GM18502 (cell line): ENCODE measurements at regions not wholly inside any gene's neighbourhood (a gene's known extent, or its start where the extent isn't known, plus 50 kb on each side); places are given as distances from the start of the nearest gene placed in this dataset.
"Not testable (repeated sequence)": the region's sequence is repeated elsewhere in the genome, so short reads cannot be mapped to it uniquely, and the experiment has no call there.

Experiments used
- ATAC-seq: cut with Tn5 transposase; IDR thresholded peaks from one replicate; pipeline ENCODE4 v1.9.1; 2021; ENCODE audit warnings: mild to moderate bottlenecking; ENCODE audit not compliant: unreplicated experiment, poor library complexity

DNA sequence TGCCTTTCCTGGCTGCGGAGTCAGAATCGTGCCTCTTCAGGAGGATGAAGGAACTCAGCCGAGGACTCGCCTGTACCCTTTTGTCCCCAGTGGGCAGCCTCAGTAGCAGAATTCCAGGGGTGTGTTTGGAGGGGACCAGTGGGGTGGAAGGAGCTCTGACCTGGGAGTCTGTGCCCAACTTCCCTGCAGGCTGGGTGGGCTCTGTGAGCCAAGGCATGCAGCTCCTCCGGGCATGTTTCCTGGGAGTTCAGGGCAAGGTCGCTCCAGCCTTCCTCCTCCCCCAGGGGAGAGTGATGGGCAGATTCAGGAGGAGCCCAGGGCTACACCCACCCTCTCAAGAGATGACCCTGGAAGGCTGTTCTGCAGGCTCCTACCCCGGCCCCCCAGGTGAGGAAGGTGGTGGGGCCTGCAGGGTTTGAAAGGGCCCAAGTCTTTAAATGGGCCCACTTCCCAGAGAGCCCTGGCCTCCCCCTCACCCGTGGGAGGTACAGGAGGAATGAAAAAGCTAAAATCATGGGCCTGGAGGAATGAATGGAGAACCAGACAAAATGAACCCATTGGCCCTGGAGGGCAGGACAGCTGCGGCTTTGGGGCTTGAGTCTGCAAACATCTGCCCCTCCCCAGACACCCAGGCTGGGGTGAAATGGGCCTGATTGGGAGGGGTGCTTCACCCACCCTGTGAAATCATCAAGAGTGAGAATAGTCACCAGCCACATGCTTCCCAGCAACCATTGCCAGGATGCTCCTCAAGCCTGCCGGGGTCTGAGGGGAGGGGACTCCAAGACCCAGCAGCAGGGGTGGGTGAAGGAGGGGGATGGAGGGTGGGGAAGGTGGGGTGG lies 77.6 kb upstream of the PMEPA1 start:
- no peak for ATAC-seq

DNA sequence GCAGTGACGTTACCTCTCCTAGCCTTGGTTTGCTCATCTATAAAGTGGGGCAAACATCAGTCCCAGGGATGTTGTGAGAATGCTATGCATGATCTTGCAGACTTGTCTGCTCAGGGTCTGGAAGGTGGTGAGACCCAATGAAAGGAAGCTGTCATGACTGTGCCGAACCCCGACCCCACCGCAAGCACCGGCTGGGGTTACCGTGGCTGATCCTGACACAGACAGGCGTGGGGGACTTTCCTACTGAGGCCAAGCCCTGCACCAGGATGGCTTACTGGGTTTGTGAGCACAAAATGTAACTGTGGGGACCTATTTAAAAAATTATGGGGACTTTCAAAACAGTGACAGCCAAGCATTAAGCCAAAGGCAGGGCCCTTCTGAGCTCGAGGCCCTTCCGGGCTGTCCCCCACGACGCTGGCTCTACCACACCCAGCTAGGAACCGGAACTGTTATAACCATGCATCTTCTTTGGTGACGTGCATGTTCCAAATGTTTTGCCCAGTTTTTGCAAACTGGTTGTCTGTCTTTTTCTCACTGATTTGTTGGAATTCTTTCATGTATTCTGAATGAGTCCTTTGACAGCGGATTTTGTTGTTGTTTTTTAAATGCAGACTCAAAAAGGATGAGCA lies 76.6 kb upstream of the PMEPA1 start:
- ATAC-seq = no peak

DNA sequence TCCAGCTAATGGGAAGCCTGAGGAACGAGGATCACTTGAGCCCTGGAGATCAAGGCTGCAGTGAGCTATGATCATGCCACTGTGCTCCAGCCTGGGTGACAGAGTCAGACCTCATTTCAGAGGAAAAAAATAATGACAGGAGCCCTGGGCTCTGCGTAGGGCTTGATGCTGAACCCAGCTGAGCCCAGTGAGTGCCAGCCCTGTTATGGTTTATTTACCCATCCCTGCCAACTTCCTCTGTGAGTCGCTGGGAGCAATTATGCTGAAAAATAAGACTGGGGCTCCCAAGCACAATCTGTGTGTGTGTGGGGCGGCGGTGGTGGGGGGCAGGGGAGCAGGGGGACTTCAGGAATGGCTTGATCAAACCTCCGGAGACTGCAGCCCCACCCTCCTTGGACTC lies 75.9 kb upstream of the PMEPA1 start:
- ATAC-seq = no peak

DNA sequence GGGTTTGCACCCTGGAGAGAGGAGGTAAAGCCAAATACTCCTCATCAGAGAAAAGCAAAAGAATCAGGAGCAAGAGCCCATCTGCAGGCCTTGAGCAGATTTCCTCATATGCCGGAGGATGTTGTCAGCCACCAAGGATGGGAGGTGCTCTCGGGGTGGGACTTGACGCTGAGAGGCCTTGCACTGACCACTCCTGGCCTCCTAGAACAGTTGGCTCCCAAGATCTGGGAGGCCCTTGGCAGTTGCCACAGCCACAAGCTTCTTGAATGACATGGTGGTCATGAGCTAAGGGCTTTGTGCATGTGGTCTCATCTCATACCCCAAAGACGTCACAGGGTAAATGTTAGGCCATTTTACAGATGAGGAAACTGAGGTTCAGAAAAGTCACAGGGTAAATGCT lies 75.2 kb upstream of the PMEPA1 start:
- ATAC-seq = no peak

DNA sequence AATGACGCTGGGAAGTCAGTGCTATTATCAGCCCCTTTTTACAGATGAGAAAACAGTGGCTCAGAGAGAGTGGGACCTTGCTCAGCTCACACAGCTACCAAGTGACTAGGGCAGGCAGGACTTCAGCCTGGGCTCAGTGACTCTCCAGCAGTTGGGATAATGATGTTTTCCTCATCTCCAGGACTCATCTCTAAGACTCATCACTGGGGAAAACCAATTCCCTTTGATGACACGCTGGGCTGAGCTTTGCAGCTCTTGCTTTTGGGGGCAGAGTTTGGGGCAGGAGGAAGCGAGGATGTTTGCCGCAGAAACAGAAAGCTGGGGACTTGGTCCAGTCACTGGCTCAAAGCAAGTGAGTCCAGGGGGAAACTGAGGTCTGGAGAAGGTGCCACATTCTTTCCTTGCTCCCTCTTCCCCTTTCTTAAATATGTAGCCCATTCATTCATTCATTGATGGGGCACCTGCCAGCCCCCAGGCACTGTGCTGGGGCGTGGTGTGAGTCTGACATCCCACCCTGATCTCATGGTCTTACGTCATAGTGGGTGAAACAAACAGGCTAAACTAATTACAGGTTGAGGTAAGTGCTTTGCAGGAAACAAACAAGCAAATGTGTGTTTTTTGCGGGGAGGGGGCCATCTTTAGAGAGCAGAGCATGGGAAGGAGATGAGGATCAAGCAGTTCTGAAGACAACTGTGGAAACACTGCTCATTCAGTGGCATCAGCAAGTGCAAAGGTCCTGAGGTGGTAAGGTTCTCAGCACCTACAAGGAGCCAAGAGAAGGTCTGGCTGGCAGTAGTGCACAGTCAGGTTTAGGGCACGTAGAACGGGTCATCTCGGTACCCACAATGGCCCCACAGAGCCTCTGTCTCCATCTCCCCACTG lies 74.4 kb upstream of the PMEPA1 start:
- no peak for ATAC-seq

DNA sequence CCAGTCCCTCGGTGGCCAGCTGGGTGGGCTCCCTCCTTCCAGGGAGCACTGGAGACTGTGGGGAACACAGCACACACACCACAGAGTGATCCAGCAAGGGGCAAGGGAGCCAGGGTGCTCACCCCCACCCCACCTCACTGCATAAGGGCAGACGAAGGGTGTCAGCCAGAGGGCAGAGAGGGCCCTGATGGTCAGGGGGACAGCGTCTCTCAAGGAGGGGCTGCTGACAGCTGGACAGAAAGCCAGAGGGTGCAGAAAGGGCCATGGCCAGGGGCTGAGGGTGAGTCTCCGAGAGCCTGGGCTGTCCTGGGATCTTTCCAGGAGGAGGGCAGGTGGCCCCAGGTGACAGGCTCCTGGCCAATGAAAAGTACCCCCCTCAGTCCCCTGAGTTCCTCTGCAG lies 73.4 kb upstream of the PMEPA1 start:
- ATAC-seq = no peak

DNA sequence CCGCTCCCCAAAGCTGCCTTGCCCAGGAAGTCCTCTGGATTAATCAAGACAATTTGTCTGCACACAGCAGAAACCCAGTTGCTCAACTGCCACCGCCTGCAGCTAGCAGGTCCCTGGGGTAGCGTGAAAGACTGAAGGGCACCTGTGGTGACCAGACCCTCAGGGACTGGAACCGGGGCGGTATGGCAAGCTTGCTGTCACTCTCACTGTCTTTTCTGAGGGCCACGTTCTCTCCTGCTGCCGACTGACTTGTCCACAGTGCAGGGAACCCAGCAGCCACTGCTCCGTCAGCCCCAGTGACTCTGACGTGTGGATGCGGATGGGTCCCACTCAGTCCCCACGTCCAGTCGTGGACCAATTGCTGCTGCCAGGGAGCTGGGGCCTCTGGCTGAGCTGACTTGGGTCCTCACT lies 72.8 kb upstream of the PMEPA1 start:
- ATAC-seq = no peak

DNA sequence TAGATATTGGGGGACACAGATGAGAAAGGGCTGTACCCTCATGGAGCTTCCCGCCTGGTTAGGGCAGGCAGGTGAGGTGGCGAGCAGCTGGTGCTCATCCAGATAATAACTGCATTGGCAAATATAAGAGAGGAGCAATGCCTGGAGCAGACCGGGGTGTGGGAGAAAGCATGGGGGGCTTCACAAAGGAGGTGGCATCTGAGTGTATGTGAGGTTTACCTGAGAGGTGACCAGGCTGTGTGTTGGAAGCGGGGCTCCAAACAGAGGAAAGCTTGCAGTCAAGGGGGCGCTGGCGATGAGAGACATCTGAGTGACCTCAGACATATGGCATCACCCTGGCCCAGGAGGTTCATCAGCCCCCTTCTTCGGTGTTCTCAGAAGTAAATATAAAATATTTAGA lies 72.1 kb upstream of the PMEPA1 start:
- ATAC-seq = no peak

DNA sequence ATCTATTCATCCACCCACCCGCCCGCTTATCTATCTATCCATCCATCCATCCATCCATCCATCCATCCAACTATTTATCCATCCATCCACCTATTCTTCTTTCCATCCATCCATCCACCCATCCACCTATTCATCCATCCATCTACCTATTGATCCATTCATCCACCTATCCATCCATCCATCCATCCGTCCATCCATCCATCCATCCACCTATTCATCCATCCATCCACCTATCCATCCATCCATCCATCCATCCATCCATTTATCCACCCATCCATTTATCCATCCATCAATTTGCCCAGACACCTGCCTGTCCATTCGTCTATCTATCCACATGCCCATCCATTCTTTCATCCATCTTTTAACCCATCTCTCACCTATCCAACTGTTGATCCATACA lies 71.1 kb upstream of the PMEPA1 start:
- ATAC-seq = no peak

DNA sequence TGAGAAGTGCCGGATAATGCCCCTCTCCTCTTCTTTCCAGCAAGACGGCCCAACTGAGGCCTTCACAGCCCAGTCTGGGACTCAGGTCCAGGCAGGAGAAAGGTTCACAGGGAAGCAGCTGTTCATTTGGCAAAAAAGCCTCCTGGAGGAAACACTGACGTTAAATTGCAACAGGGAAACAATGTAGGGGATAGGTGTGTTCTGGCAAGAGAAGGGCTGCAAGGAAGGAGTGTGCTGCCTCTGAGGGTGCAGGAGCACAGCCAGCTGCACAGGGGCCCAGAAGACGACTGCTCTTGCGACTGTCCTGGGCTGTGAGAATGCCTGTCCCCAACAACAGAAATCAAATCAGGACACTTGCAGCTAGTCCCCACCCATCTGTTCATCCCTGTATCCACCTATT lies 70.6 kb upstream of the PMEPA1 start:
- no peak for ATAC-seq

DNA sequence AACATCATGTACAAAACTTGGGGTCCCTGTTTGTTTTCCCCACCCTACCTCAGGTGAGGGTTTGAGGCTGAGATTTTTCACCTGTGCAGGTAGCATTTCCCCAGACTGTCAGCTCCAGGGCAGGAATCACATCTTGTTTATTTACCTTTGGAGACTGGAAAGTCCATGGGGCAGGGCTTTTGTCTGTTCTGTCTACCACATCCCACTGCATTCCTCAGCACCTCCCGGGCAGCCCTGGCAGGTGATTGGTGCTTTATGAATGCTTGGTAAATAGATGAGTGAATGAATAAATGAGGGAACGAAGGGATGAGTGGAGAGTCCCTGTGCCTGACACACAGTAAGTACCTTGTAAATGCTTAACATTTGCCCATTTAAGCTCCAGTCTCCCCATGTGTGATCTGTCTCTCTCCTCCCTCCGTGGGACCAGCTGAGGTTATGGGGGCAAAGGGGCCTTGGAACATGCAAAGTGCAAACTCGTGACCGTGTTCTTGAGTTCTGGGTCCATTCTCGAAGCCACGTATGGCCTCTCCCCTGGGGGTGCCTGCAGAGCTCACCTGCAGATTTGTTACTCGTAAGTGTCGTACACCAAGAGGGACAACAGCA lies 69.7 kb upstream of the PMEPA1 start:
- no peak for ATAC-seq

DNA sequence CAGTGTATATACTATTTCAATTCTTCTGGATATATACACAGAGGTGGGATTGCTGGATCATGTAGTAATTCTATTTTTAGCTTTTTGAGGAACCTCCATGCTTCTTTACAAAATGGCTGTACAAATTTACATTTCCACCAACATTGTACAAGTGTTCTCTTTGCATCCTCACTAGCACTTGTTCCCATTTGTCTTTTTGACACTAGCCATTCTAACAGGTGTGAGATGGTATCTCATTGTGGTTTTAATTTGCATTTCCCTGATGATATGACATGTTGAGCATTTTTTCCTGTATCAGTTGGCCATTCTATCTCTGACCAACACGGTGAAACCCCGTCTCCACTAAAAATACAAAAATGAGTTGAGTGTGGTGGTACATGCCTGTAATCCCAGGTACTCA lies 68.1 kb upstream of the PMEPA1 start:
- ATAC-seq = no peak

DNA sequence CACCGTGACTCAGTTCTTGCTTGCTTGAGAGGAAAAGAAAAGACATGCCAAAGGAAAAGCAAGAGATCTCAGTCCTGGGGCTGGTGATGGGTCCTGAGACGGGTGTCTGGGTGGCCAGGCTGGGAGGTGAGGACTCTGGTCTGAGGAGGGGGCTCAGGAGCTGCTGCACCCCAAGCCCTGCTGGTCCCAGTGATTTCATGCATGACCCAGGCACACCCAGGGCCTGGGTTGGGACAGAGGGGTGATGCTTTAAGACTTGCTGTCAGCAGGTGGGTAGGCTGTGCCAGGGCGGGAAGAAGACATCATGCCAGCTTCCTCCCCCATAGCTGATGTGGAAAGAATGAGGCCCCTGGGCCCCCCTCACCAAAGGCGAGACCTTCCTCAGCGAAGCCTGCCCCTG lies 65.1 kb upstream of the PMEPA1 start:
- ATAC-seq = no peak

DNA sequence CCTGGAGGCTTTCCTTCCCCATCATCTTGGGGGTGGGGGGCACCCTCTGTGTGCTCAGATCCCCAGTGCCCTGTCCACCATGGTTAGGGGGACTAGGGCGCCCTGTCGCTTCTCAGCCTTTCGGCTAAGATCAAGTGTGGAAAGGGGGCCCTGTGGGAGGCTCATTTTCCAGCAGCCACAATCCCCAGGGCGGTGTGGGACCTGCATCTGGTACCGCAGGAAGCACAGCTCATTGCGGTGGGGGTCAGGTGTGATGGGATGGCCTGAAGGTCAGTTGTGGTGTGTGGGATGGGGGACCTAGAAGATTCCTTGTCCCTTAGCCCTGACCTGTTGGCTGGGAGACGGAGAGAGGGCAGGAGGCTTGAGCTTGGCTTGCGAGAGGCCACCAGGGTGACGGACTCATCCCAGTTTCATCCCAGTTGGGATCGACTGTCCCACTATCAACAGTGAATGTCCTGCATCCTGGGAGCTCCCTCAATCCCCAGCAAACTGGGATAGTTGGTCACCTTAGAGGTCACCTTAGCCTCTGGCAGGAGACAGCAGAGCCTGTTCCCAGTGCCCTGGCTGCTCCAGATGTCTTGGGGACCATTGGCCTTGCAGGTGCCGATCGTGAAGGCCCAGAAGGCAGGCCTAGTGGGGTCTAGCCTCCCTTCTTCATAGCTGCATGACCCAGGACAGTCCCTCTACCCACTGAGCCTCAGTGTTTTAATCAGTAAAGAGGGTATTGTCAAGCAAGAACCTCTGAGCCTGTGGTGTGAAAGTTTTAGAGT lies 64.5 kb upstream of the PMEPA1 start:
- no peak for ATAC-seq

DNA sequence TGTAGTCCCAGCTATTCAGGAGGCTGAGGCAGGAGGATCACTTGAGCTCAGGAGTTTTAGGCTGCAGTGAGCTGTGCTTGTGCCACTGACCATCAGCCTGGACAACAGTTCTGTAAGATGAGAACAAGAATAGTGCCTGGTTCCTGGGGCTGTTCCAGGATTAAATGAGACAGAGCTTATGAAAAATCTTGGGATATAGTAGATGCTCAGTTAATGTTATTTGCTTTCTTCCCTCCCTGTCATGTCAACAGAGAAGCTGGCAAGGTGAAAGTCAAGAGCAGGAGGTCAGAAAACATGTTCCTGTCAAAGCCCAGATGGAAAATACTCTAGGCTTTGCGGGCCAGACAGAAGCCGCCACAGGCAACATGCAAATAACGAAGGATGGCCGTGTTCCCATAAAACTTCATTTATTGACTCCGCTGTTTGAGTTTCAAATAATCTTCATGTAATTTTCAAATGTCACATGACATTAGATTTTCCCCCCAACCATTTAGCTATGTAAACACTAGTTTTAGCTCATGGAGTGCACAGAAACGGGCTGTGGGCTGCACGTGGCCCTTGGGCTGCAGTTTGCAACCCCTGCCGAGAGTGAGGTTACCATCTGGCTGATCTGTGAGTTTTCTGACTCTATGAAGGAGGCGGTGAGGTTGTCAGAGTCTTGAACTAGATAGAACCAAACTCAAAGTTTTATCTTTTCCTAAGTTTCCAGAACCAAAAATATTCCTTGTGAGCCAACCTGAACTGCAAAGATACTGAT lies 63.4 kb upstream of the PMEPA1 start:
- ATAC-seq = no peak

DNA sequence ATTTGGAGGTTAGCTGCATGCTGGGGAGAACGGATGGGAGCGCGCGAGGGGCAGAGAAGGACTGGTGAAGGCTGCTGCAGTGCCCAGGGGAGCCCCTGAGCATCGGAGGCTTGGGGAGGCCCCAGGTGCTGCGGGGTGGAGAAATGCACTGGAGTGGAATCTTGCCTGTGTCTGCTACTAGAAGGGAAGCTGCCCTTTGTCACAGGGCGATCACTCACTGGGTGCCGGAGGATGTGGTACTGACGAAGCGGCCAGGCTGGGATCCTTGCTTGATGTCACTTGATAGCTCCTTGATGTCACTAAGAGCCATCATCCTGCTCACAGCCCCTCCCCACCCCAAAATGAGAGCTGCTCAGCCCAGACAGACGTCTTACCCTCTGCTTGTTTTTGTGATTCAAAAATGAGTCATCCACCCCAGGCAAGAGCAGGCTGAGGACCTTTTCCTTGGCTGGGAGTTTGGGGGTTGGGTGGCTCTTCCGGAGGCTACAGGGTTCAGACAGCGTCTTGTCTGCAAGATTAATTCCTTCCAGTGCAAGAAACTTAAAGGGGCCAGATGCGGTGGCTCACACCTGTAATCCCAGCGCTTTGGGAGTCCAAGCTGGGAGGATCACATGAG lies 62.6 kb upstream of the PMEPA1 start:
- ATAC-seq = no peak

DNA sequence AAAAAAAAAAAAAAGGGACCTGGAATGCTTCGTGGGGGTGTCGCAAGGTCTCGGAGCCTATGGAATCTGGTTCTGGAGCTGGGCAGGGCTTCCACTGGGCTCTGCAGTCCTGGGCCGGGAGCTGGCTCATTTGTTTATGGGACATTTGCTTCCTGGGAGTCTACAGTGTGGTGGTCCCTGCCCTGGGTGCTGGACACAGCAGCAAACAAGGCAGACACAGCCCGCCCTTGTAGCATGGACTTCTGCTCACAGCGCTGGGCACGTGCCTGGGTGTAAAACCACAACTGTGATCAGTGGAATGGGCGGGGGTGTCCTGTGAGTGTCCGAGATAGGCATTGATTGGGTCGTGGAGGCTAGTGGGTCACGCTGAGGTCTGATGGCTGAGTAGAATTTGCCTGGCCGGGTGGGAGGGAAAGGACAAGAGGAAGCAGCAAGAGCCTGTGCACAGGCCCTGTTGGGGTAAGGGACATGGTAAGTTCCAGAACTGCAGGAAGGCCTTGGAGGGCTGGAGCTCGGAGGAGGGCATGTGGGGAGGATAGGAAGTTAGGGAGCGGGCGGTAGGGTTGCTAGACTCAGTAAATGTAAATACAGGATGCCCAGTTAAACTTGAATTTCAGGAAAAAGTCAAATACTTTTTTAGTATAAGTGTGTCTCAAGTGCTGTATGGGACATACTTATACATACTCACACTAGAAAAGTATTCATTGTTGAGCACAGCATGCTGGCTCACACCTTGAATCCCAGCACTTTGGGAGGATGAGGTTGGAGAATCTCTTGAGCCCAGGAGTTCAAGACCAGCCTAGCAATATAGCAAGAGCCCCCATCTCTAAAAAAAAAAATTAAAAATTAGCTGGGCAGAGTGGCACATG lies 61.3 kb upstream of the PMEPA1 start:
- ATAC-seq = no peak

DNA sequence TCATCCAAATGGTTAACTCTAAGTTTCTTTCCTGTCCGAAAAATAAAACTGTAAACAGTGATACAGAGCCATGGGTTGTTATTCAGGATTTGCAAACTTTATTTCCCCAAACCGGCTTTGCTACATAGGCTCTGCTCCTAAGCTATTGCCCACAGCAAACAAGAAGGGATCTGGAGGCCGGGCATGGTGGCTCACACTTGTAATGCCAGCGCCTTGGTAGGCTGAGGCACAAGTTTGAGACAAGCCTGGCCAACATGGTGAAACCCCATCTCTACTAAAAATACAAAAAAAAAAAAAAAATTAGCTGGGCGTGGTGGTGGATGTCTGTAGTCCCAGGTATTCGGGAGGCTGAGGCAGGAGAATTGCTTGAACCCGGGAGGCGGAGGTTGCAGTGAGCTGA lies 60.6 kb upstream of the PMEPA1 start:
- ATAC-seq = not testable (repeated sequence)
